ENCODE measurements at regions not wholly inside any gene's neighbourhood (a gene's known extent, or its start where the extent isn't known, plus 50 kb on each side); places are given as distances from the start of the nearest gene placed in this dataset.

- ATAC-seq (ENCODE audit: low read depth) (no peak), DNase-seq (no peak)
- no peak overlapping the region for H2AFZ ChIP-seq (ENCODE audit: insufficient read depth, low read depth, low read length, poor library complexity, severe bottlenecking)
- WGBS (ENCODE audit: insufficient coverage) = no CpG with 5 or more reads among the region's 7 CpGs
- no peaks in the 10 kb centered on the region for H4K20me1 ChIP-seq (ENCODE audit: control insufficient read depth, insufficient read depth, low read length, poor library complexity, severe bottlenecking)
- H3K27ac ChIP-seq (ENCODE audit: low read length in 2 of 2) = no peak overlapping the region
- no peak overlapping the region for H3K4me3 Mint-ChIP-seq
- peaks cover 0 to 3% (median 0%) of the 10 kb centered on the region in 4 experiments for H3K27me3 ChIP-seq (replicated peaks in 1 of 4; ENCODE audit: control extremely low read depth in 1 of 4, control insufficient read depth in 3 of 4, insufficient read depth in 4 of 4, low read length in 3 of 4)
- no peaks in the 10 kb centered on the region for H3K9me3 ChIP-seq (ENCODE audit: control extremely low read depth in 1 of 3, control insufficient read depth in 2 of 3, insufficient read depth in 1 of 3, low read length in 2 of 3)
- H3K27me3 Mint-ChIP-seq = peaks cover 12% of the 10 kb centered on the region
- POLR2A ChIA-PET = no interaction called here
- H3K4me3 ChIP-seq (ENCODE audit: control extremely low read depth in 1 of 5, extremely low read depth in 1 of 5, insufficient read depth in 1 of 5, low read depth in 2 of 5, low read length in 4 of 5) = no peak overlapping the region
- no peaks in the 10 kb centered on the region for H3K36me3 ChIP-seq (replicated peaks in 1 of 2; ENCODE audit: control extremely low read depth in 1 of 2, control insufficient read depth in 1 of 2, extremely low read depth in 1 of 2, insufficient read depth in 2 of 2, low read length in 1 of 2)
- H3K27ac Mint-ChIP-seq = no peak overlapping the region
- no peak overlapping the region for H3K4me2 ChIP-seq (replicated peaks; ENCODE audit: low read depth, low read length, poor library complexity, severe bottlenecking)
- CTCF ChIA-PET = interaction anchor here (1.0 to 2.0 kb wide), 2 partner anchors 14 to 17 kb away, joined by 3 to 5 read pairs; no protein-coding TSS in a partner anchor
- TF ChIP-seq EZH2 (IDR thresholded peaks at IDR 0.05; ENCODE audit: borderline replicate concordance, insufficient read depth, low read depth, low read length, poor library complexity, severe bottlenecking) (no peak), CTCF (IDR thresholded peaks at IDR 0.05) (no peak)
- H3K9me3 Mint-ChIP-seq (ENCODE audit: insufficient read depth) = peaks cover 2% of the 10 kb centered on the region
- no peak overlapping the region for H3K9ac ChIP-seq (ENCODE audit: low read length)
- H3K4me1 Mint-ChIP-seq = no peaks in the 10 kb centered on the region
- no peaks in the 10 kb centered on the region for H3K79me2 ChIP-seq (ENCODE audit: control insufficient read depth, insufficient read depth, low read length)
- intact Hi-C loops (cut with micrococcal nuclease) = no loop called here
- H3K4me1 ChIP-seq (ENCODE audit: control insufficient read depth in 2 of 2, insufficient read depth in 2 of 2, low read length in 2 of 2) = no peaks in the 10 kb centered on the region
Measured at GRCh38 chr20:52295556-52295955, 104.0 kb upstream of the ZFP64 start.

- H3K27me3 ChIP-seq (replicated peaks in 1 of 4; ENCODE audit: control extremely low read depth in 1 of 4, control insufficient read depth in 3 of 4, insufficient read depth in 4 of 4, low read length in 3 of 4) = peaks cover 0 to 3% (median 0%) of the 10 kb centered on the region in 4 experiments
- no peak for ATAC-seq (ENCODE audit: low read depth)
- no peak for DNase-seq
- no peak overlapping the region for H3K4me3 ChIP-seq (ENCODE audit: control extremely low read depth in 1 of 5, extremely low read depth in 1 of 5, insufficient read depth in 1 of 5, low read depth in 2 of 5, low read length in 4 of 5)
- Mint-ChIP-seq H3K27ac (no peak overlapping the region), H3K27me3 (peaks cover 9% of the 10 kb centered on the region), H3K4me3 (no peak overlapping the region), H3K9me3 (ENCODE audit: insufficient read depth) (peaks cover 2% of the 10 kb centered on the region), H3K4me1 (no peaks in the 10 kb centered on the region)
- no peaks in the 10 kb centered on the region for H3K36me3 ChIP-seq (replicated peaks in 1 of 2; ENCODE audit: control extremely low read depth in 1 of 2, control insufficient read depth in 1 of 2, extremely low read depth in 1 of 2, insufficient read depth in 2 of 2, low read length in 1 of 2)
- no peak for TF ChIP-seq EZH2 (IDR thresholded peaks at IDR 0.05; ENCODE audit: borderline replicate concordance, insufficient read depth, low read depth, low read length, poor library complexity, severe bottlenecking)
- no peak for TF ChIP-seq CTCF (IDR thresholded peaks at IDR 0.05)
- no peak overlapping the region for H3K9ac ChIP-seq (ENCODE audit: low read length)
- H3K79me2 ChIP-seq (ENCODE audit: control insufficient read depth, insufficient read depth, low read length) = no peaks in the 10 kb centered on the region
- no peaks in the 10 kb centered on the region for H3K9me3 ChIP-seq (ENCODE audit: control extremely low read depth in 1 of 3, control insufficient read depth in 2 of 3, insufficient read depth in 1 of 3, low read length in 2 of 3)
- ChIA-PET CTCF (no interaction called here), POLR2A (no interaction called here)
- H3K27ac ChIP-seq (ENCODE audit: low read length in 2 of 2) = no peak overlapping the region
- H4K20me1 ChIP-seq (ENCODE audit: control insufficient read depth, insufficient read depth, low read length, poor library complexity, severe bottlenecking) = no peaks in the 10 kb centered on the region
- H2AFZ ChIP-seq (ENCODE audit: insufficient read depth, low read depth, low read length, poor library complexity, severe bottlenecking) = no peak overlapping the region
- no peak overlapping the region for H3K4me2 ChIP-seq (replicated peaks; ENCODE audit: low read depth, low read length, poor library complexity, severe bottlenecking)
- WGBS (ENCODE audit: insufficient coverage) = 81% methylated on average over 2 of the region's 2 CpGs
- no peaks in the 10 kb centered on the region for H3K4me1 ChIP-seq (ENCODE audit: control insufficient read depth in 2 of 2, insufficient read depth in 2 of 2, low read length in 2 of 2)
- intact Hi-C loops (cut with micrococcal nuclease) = no loop called here
Measured at GRCh38 chr20:52294106-52294628, 102.6 kb upstream of the ZFP64 start.
